K562 (cell line): ENCODE measurements at regions not wholly inside any gene's neighbourhood (a gene's known extent, or its start where the extent isn't known, plus 50 kb on each side); places are given as distances from the start of the nearest gene placed in this dataset.

Source experiments
- ADNP ChIP-seq: fragments of 200-800 bp; sonication (Bioruptor generic); IDR thresholded peaks from 2 replicates; pipeline ENCODE4 v1.6.1; 2016; ENCODE audit warnings: missing genetic modification characterization, missing compliant biosample characterization
- C11orf30 ChIP-seq: fragments of 450-650 bp; IDR thresholded peaks from 2 replicates; pipeline ENCODE4 v1.6.1; 2016; ENCODE audit warnings: low read depth, mild to moderate bottlenecking
- CBX8 ChIP-seq: fragments of 200-600 bp; sonication (generic); IDR thresholded peaks from 2 replicates; pipeline ENCODE4 v1.6.1; 2012; ENCODE audit warnings: borderline replicate concordance, mixed run types, low read depth, mild to moderate bottlenecking, moderate library complexity, mixed read lengths, low read length, control low read depth, inconsistent platforms; ENCODE audit not compliant: poor library complexity, severe bottlenecking; ENCODE audit errors: extremely low read depth
- EP300 ChIP-seq: IDR thresholded peaks from 2 replicates; pipeline ENCODE4 v1.6.1; 2012; ENCODE audit warnings: low read length, improper control_type of control experiment
- ETV5 ChIP-seq: sonication (generic); formaldehyde crosslinking; IDR thresholded peaks from 2 replicates; pipeline ENCODE4 v1.4.0; 2020; ENCODE audit warnings: low read depth, mild to moderate bottlenecking, missing genetic modification reagents
- ETV6 ChIP-seq, 3 experiments: fragments of 150-350 bp in 1 of 3; sonication (generic) in 1 of 3; formaldehyde crosslinking in 1 of 3; IDR thresholded peaks; 2 replicates each; pipeline versions ENCODE4 v1.6.1 to v1.8.0; 2014 to 2022; ENCODE audit warnings: borderline replicate concordance in 2 of 3, low read depth in 2 of 3, antibody characterized with exemption in 1 of 3, low read length in 1 of 3, mild to moderate bottlenecking in 1 of 3, missing genetic modification reagents in 1 of 3
- GABPB2 ChIP-seq: fragments of 250-450 bp; sonication (Bioruptor Pico); conservative IDR thresholded peaks from 2 replicates; pipeline ENCODE4 v1.5.1; 2021; ENCODE audit warnings: mild to moderate bottlenecking
- HDAC1 ChIP-seq, 2 experiments: fragments of 450-650 bp; IDR thresholded peaks; 2 replicates each; pipeline ENCODE4 v1.6.1; 2016 to 2017; ENCODE audit warnings: inconsistent platforms in 1 of 2, mild to moderate bottlenecking in 1 of 2, moderate library complexity in 1 of 2
- HNRNPK ChIP-seq: fragments of 200-400 bp; formaldehyde crosslinking; IDR thresholded peaks from one replicate; pipeline ENCODE4 v1.6.1; 2018; ENCODE audit warnings: mild to moderate bottlenecking, low read depth, low read length; ENCODE audit not compliant: poor library complexity, severe bottlenecking
- ILF3 ChIP-seq: fragments of 450-650 bp; IDR thresholded peaks from 2 replicates; pipeline ENCODE4 v1.6.1; 2018; ENCODE audit warnings: antibody characterized with exemption, mild to moderate bottlenecking, moderate library complexity, borderline replicate concordance
- MAFK ChIP-seq: IDR thresholded peaks from 2 replicates; pipeline ENCODE4 v1.6.1; 2011; ENCODE audit warnings: low read length, improper control_type of control experiment
- MCM5 ChIP-seq: fragments of 450-650 bp; IDR thresholded peaks from 2 replicates; pipeline ENCODE4 v1.6.1; 2016; ENCODE audit warnings: low read depth
- NFIC ChIP-seq: fragments of 450-650 bp; IDR thresholded peaks from 2 replicates; pipeline ENCODE4 v1.6.1; 2017; ENCODE audit warnings: mild to moderate bottlenecking, inconsistent platforms
- NR2C2 ChIP-seq, 2 experiments: fragments of 200-800 bp in 1 of 2; sonication (Bioruptor generic) in 1 of 2; sonication (generic) in 1 of 2; formaldehyde crosslinking in 1 of 2; IDR thresholded peaks; 2 replicates each; pipeline versions ENCODE4 v1.6.1 to v1.8.0; 2016 to 2022; ENCODE audit warnings: mild to moderate bottlenecking in 1 of 2, missing compliant biosample characterization in 1 of 2, missing genetic modification characterization in 1 of 2, missing genetic modification reagents in 1 of 2
- POLR2A ChIP-seq: fragments of 450-650 bp; conservative IDR thresholded peaks from 2 replicates; pipeline ENCODE4 v1.6.1; 2016
- SMAD1 ChIP-seq: fragments of 150-350 bp; IDR thresholded peaks from 2 replicates; pipeline ENCODE4 v1.6.1; 2014; ENCODE audit warnings: low read length, low read depth; ENCODE audit not compliant: partially characterized antibody
- USF2 ChIP-seq: sonication (generic); formaldehyde crosslinking; IDR thresholded peaks from 2 replicates; pipeline ENCODE4 v1.5.0; 2020; ENCODE audit warnings: missing genetic modification reagents
- ZBED1 ChIP-seq: IDR thresholded peaks from 2 replicates; pipeline ENCODE4 v1.6.1; 2014
- ZMIZ1 ChIP-seq, 2 experiments: fragments of 150-350 bp in 1 of 2; IDR thresholded peaks; 2 replicates each; pipeline ENCODE4 v1.6.1; 2012 to 2016; ENCODE audit warnings: low read depth in 2 of 2, low read length in 2 of 2, mild to moderate bottlenecking in 1 of 2, moderate library complexity in 1 of 2
- ZNF140 ChIP-seq: fragments of 250-450 bp; sonication (Bioruptor Pico); IDR thresholded peaks from 2 replicates; pipeline ENCODE4 v1.8.0; 2021; ENCODE audit warnings: moderate library complexity, mild to moderate bottlenecking, inconsistent platforms
- ZNF184 ChIP-seq: sonication (generic); formaldehyde crosslinking; IDR thresholded peaks from 2 replicates; pipeline ENCODE4 v1.5.0; 2020; ENCODE audit warnings: missing genetic modification reagents
- ZNF354B ChIP-seq: fragments of 250-450 bp; sonication (Bioruptor Pico); IDR thresholded peaks from 2 replicates; pipeline ENCODE4 v1.4.0; 2020
- ZNF699 ChIP-seq: fragments of 250-450 bp; sonication (Bioruptor Pico); IDR thresholded peaks from 2 replicates; pipeline ENCODE4 v1.8.0; 2021; ENCODE audit warnings: mild to moderate bottlenecking, moderate library complexity; ENCODE audit not compliant: insufficient replicate concordance
- TF ChIP-seq, protein P1 (sequence below): fragments of 450-650 bp; formaldehyde crosslinking; IDR thresholded peaks from 2 replicates; pipeline ENCODE4 v1.4.0; 2022; ENCODE audit warnings: missing genetic modification characterization

DNA sequence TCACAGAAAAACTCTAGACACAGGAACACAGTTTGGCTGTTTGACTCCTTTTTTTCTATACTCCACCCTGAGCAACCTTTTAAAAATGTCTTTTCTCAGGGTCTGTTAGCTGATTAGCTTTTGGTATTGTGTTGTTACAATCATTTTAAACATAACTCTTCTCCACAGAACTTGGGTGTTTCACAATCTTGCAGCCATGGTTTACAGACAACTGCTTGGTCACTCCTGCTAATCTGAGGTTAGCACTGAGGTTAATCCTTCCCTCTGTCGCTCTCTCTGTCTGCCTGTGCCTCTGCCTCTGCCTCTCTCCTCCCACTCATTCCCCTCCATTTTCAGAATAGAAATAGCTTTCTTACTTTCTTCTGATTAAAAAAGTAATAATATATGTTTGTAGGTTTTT is 62.4 kb upstream of the ZBED5 start (continued):
- no peak for TF ChIP-seq ZNF354B
- TF ChIP-seq C11orf30, result peak; percentile 74
- peak; percentile 82; the same call in 1 of the 2 replicates for TF ChIP-seq EP300
- no peak for TF ChIP-seq ILF3
- TF ChIP-seq ETV6 (IDR thresholded peaks at IDR 0.05; ENCODE audit: borderline replicate concordance in 1 of 2, low read depth in 2 of 2, low read length in 1 of 2), result no peak
- no peak for TF ChIP-seq ETV6 (CRISPR knock-in tag; IDR thresholded peaks at IDR 0.05; ENCODE audit: borderline replicate concordance)
- TF ChIP-seq CBX8, result no peak
- TF ChIP-seq POLR2A, result no peak; the same call in 1 of the 2 replicates
- TF ChIP-seq, protein P1, sequence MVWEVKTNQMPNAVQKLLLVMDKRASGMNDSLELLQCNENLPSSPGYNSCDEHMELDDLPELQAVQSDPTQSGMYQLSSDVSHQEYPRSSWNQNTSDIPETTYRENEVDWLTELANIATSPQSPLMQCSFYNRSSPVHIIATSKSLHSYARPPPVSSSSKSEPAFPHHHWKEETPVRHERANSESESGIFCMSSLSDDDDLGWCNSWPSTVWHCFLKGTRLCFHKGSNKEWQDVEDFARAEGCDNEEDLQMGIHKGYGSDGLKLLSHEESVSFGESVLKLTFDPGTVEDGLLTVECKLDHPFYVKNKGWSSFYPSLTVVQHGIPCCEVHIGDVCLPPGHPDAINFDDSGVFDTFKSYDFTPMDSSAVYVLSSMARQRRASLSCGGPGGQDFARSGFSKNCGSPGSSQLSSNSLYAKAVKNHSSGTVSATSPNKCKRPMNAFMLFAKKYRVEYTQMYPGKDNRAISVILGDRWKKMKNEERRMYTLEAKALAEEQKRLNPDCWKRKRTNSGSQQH (CRISPR knock-in tag), result no peak
- TF ChIP-seq NR2C2 (CRISPR knock-in tag; IDR thresholded peaks at IDR 0.05), result no peak
- peak; percentile 87 for TF ChIP-seq NR2C2 (tag; IDR thresholded peaks at IDR 0.05)
- TF ChIP-seq NFIC, result peak; percentile 48
- TF ChIP-seq ZMIZ1 (IDR thresholded peaks at IDR 0.05; ENCODE audit: low read depth in 2 of 2, low read length in 2 of 2), result 0 out of 4 replicates have a peak, but pooled peaks of 1 of the 2 experiments have one; percentile 26
- TF ChIP-seq SMAD1, result peak; percentile 30
- no peak for TF ChIP-seq GABPB2 (CRISPR knock-in tag)
- no peak for TF ChIP-seq ZNF184 (CRISPR knock-in tag)
- peak in 1 of 2 experiments; percentile 70; a peak in 1 of 4 replicates for TF ChIP-seq HDAC1 (IDR thresholded peaks at IDR 0.05)
- peak; percentile 59; the same call in 1 of the 2 replicates for TF ChIP-seq MAFK
- TF ChIP-seq ZBED1, result 0 out of 2 replicates have a peak, but pooled peaks have one; percentile 31
- TF ChIP-seq HNRNPK, result no peak
- TF ChIP-seq ZNF699 (CRISPR knock-in tag), result no peak
- no peak for TF ChIP-seq ADNP (tag)
- no peak for TF ChIP-seq ETV5 (CRISPR knock-in tag)
- TF ChIP-seq USF2 (CRISPR knock-in tag), result no peak
- no peak for TF ChIP-seq ZNF140 (CRISPR knock-in tag)
- no peak for TF ChIP-seq MCM5
